GM12878 (cell line): ENCODE measurements at regions not wholly inside any gene's neighbourhood (a gene's known extent, or its start where the extent isn't known, plus 50 kb on each side); places are given as distances from the start of the nearest gene placed in this dataset.
"Not testable (repeated sequence)": the region's sequence is repeated elsewhere in the genome, so short reads cannot be mapped to it uniquely, and the experiment has no call there.

Experiments
- ATAC-seq: fragments of 200-7000 bp; cut with Tn5 transposase; 3 replicates; pipeline ENCODE4 v1.9.1; 2020; ENCODE audit warnings: mild to moderate bottlenecking, moderate library complexity
- BruUV-seq: library from RNA; stranded (reverse); fragments of 400-500 nt; replicated peaks from 2 replicates; lab custom pipeline; 2021; lab: Mats Ljungman, UMichigan
- CTCF ChIA-PET: fragments of 300-600 bp; sonication (Branson Sonifier 250); formaldehyde crosslinking; extraction: SDS; loops from one replicate; lab custom pipeline; 2021; ENCODE audit warnings: inconsistent platforms; lab: Yijun Ruan, JAX
- POLR2A ChIA-PET: fragments of 350-600 bp; formaldehyde crosslinking; extraction: SDS; loops from one replicate; lab custom pipeline; 2021; ENCODE audit warnings: inconsistent platforms; lab: Charles Lee
- RAD21 ChIA-PET: fragments of 300-600 bp; sonication (Branson Sonifier 250); formaldehyde crosslinking; loops from one replicate; lab custom pipeline; 2023; ENCODE audit warnings: antibody characterized with exemption; ENCODE audit not compliant: unreplicated experiment; lab: Charles Lee
- SMC1A ChIA-PET: fragments of 300-600 bp; sonication (Branson Sonifier 250); formaldehyde crosslinking; loops from one replicate; lab custom pipeline; 2023; ENCODE audit not compliant: unreplicated experiment, uncharacterized antibody; lab: Charles Lee
- DNase-seq: peaks from one replicate; pipeline ENCODE4 v3.0.0-alpha.2; 2011; ENCODE audit warnings: low read depth, low spot score
- FAIRE-seq: peaks from 3 replicates; lab custom pipeline; 2011; peaks lifted over from hg19 to GRCh38; lab: Jason Lieb, UNC
- H2AFZ ChIP-seq: 2 replicates; pipeline ENCODE4 v1.6.0; 2011; ENCODE audit warnings: low read depth, low read length, control low read depth; ENCODE audit not compliant: control insufficient read depth
- H3K27ac ChIP-seq: 2 replicates; pipeline ENCODE4 v1.5.1; 2011; ENCODE audit warnings: control low read depth; ENCODE audit not compliant: control insufficient read depth, insufficient read depth
- H3K27me3 ChIP-seq, 2 experiments: replicated peaks in 1 of 2; 2 replicates each; pipeline versions ENCODE4 v1.6.0 to v1.6.1; 2011; ENCODE audit warnings: low read length in 1 of 2; ENCODE audit not compliant: control insufficient read depth in 2 of 2, insufficient read depth in 2 of 2
- H3K36me3 ChIP-seq, 2 experiments: 2 replicates each; pipeline ENCODE4 v1.5.1; 2011; ENCODE audit warnings: low read length in 1 of 2; ENCODE audit not compliant: control insufficient read depth in 2 of 2, insufficient read depth in 2 of 2
- H3K4me1 ChIP-seq: 2 replicates; pipeline ENCODE4 v1.6.1; 2011; ENCODE audit warnings: mild to moderate bottlenecking, low read length, moderate library complexity, mixed read lengths; ENCODE audit not compliant: control insufficient read depth, insufficient read depth
- H3K4me2 ChIP-seq: 2 replicates; pipeline ENCODE4 v1.6.0; 2011; ENCODE audit warnings: control low read depth; ENCODE audit not compliant: control insufficient read depth, insufficient read depth
- H3K4me3 ChIP-seq: fragments of 200-600 bp; sonication (generic); 2 replicates; pipeline ENCODE4 v1.5.1; 2016
- H3K79me2 ChIP-seq: 2 replicates; pipeline ENCODE4 v1.6.0; 2011; ENCODE audit warnings: low read length; ENCODE audit not compliant: control insufficient read depth, insufficient read depth
- H3K9ac ChIP-seq: 2 replicates; pipeline ENCODE4 v1.8.0; 2011; ENCODE audit warnings: low read length, control low read depth, mixed read lengths; ENCODE audit not compliant: control insufficient read depth, insufficient read depth
- H3K9me3 ChIP-seq: replicated peaks from 3 replicates; pipeline ENCODE4 v1.5.1; 2011; ENCODE audit warnings: mild to moderate bottlenecking, low read length; ENCODE audit not compliant: control insufficient read depth, insufficient read depth
- H4K20me1 ChIP-seq: 2 replicates; pipeline ENCODE4 v1.6.0; 2011; ENCODE audit not compliant: control insufficient read depth, insufficient read depth
- ATF7 ChIP-seq: fragments of 450-650 bp; IDR thresholded peaks from 2 replicates; pipeline ENCODE4 v1.6.1; 2016; ENCODE audit warnings: low read depth, mild to moderate bottlenecking
- CREM ChIP-seq: IDR thresholded peaks from 2 replicates; pipeline ENCODE4 v1.6.1; 2014; ENCODE audit warnings: antibody characterized with exemption, low read depth
- DPF2 ChIP-seq: fragments of 450-650 bp; IDR thresholded peaks from 2 replicates; pipeline ENCODE4 v1.6.1; 2017; ENCODE audit warnings: mild to moderate bottlenecking
- IKZF2 ChIP-seq, 2 experiments: fragments of 450-650 bp; IDR thresholded peaks; 2 replicates each; pipeline ENCODE4 v1.6.1; 2017; ENCODE audit warnings: mild to moderate bottlenecking in 2 of 2, moderate library complexity in 2 of 2
- IRF4 ChIP-seq: IDR thresholded peaks from 2 replicates; pipeline ENCODE4 v1.6.1; 2011; ENCODE audit warnings: low read depth, low read length
- LARP7 ChIP-seq: fragments of 450-650 bp; IDR thresholded peaks from 2 replicates; pipeline ENCODE4 v1.6.1; 2017; ENCODE audit warnings: mild to moderate bottlenecking
- RAD21 ChIP-seq: IDR thresholded peaks from 2 replicates; pipeline ENCODE4 v1.6.1; 2011; ENCODE audit warnings: mild to moderate bottlenecking, low read depth, low read length, moderate library complexity; ENCODE audit not compliant: insufficient read depth
- RELA ChIP-seq: fragments of 450-650 bp; IDR thresholded peaks from 2 replicates; pipeline ENCODE4 v1.8.0; 2014; ENCODE audit warnings: borderline replicate concordance; ENCODE audit not compliant: partially characterized antibody
- SRF ChIP-seq, 2 experiments: IDR thresholded peaks; 2 replicates each; pipeline ENCODE4 v1.6.1; 2011; ENCODE audit warnings: low read depth in 2 of 2, low read length in 2 of 2, mild to moderate bottlenecking in 1 of 2, moderate library complexity in 1 of 2
- TAF1 ChIP-seq: IDR thresholded peaks from 2 replicates; pipeline ENCODE4 v1.6.1; 2011; ENCODE audit warnings: mild to moderate bottlenecking, low read depth, low read length, borderline replicate concordance
- TCF7 ChIP-seq: IDR thresholded peaks from 2 replicates; pipeline ENCODE4 v1.6.1; 2014; ENCODE audit warnings: antibody characterized with exemption, borderline replicate concordance
- ZNF592 ChIP-seq: fragments of 450-650 bp; IDR thresholded peaks from 2 replicates; pipeline ENCODE4 v1.6.1; 2017; ENCODE audit warnings: mild to moderate bottlenecking, moderate library complexity
- ZNF622 ChIP-seq: fragments of 450-650 bp; IDR thresholded peaks from 2 replicates; pipeline ENCODE4 v1.6.1; 2017; ENCODE audit warnings: mild to moderate bottlenecking, inconsistent platforms
- WGBS: methylation state at CpG from one replicate; pipeline ENCODE4 v1.1.6; 2016; ENCODE audit warnings: low lambda C conversion rate; ENCODE audit not compliant: insufficient replicate concordance, insufficient coverage; ENCODE audit errors: missing lambda C conversion rate; 5-methylcytosine and 5-hydroxymethylcytosine counted together
- in situ Hi-C: fragments of 300-500 bp; cut with MboI; formaldehyde crosslinking; loops from 9 replicates; pipeline ENCODE4 v1.14.3; 2018; ENCODE audit warnings: mixed read lengths
- intact Hi-C: fragments of 100-400 bp; cut with micrococcal nuclease; formaldehyde crosslinking; loops from one replicate; pipeline ENCODE4 v1.14.2; 2022; ENCODE audit not compliant: unreplicated experiment

- no TSS peak for BruUV-seq
- H3K36me3 ChIP-seq: no peaks in the 10 kb centered on the region
- no peak overlapping the region for H3K27ac ChIP-seq
- H3K9me3 ChIP-seq: no peaks in the 10 kb centered on the region
- no peak for FAIRE-seq
- no peak for DNase-seq
- H3K4me3 ChIP-seq: no peak overlapping the region
- H3K9ac ChIP-seq: no peak overlapping the region
- CTCF ChIA-PET: interaction anchor here (0.9 kb wide), 1 partner anchor 27 kb away, joined by 3 read pairs; no protein-coding TSS in a partner anchor
- in situ Hi-C loops (no loop called here), intact Hi-C loops (no loop called here)
- H3K4me2 ChIP-seq: no peak overlapping the region
- SMC1A ChIA-PET: no interaction called here
- no peak overlapping the region for H2AFZ ChIP-seq
- POLR2A ChIA-PET: no interaction called here
- H3K79me2 ChIP-seq: no peaks in the 10 kb centered on the region
- ATAC-seq: no peak
- H3K4me1 ChIP-seq: no peaks in the 10 kb centered on the region
- peaks cover 0 to 2% of the 10 kb centered on the region in 2 experiments; a peak in 1 of 4 replicates for H3K27me3 ChIP-seq
- TF ChIP-seq IKZF2 (IDR thresholded peaks at IDR 0.05): no peak
- no peak for TF ChIP-seq ATF7
- TF ChIP-seq RELA: no peak
- TF ChIP-seq DPF2: no peak
- no peak for TF ChIP-seq LARP7
- TF ChIP-seq TCF7: no peak
- no peak for TF ChIP-seq IRF4
- TF ChIP-seq ZNF622: no peak
- no peak for TF ChIP-seq TAF1
- no peak for TF ChIP-seq ZNF592
- no peak for TF ChIP-seq RAD21
- TF ChIP-seq CREM: no peak
- no peak for TF ChIP-seq SRF (IDR thresholded peaks at IDR 0.05; ENCODE audit: low read depth in 2 of 2, low read length in 2 of 2)
- RAD21 ChIA-PET: no interaction called here
- WGBS: 50% methylated on average over 5 of the region's 5 CpGs
- H4K20me1 ChIP-seq: no peaks in the 10 kb centered on the region
Measured at GRCh38 chr2:106322281-106322680, 128.2 kb upstream of the UXS1 start.

- POLR2A ChIA-PET, BruUV-seq, H3K9ac ChIP-seq, FAIRE-seq, DNase-seq, H3K79me2 ChIP-seq, H3K4me2 ChIP-seq, in situ Hi-C loops, H3K36me3 ChIP-seq, SMC1A ChIA-PET, ATAC-seq, H3K9me3 ChIP-seq, CTCF ChIA-PET, H4K20me1 ChIP-seq, H3K4me1 ChIP-seq, RAD21 ChIA-PET, intact Hi-C loops, H3K27ac ChIP-seq, H3K27me3 ChIP-seq, H2AFZ ChIP-seq, H3K4me3 ChIP-seq: not testable (repeated sequence)
- 18% methylated on average over 2 of the region's 2 CpGs for WGBS
Measured at GRCh38 chr2:106320439-106320838, 126.3 kb upstream of the UXS1 start.
